EH (cell line): ENCODE measurements at regions not wholly inside any gene's neighbourhood (a gene's known extent, or its start where the extent isn't known, plus 50 kb on each side); places are given as distances from the start of the nearest gene placed in this dataset.
A peak's percentile ranks its signal among the peaks of the same experiment; 100 is the strongest.

ENCODE experiments used
- DNase-seq: peaks from one replicate; pipeline ENCODE4 v3.0.0-alpha.2; 2015; ENCODE audit warnings: low read depth

GRCh38 chrX:52425775-52426174, 57.0 kb downstream of the XAGE2 start:
- peak; percentile 72 for DNase-seq

DNA sequence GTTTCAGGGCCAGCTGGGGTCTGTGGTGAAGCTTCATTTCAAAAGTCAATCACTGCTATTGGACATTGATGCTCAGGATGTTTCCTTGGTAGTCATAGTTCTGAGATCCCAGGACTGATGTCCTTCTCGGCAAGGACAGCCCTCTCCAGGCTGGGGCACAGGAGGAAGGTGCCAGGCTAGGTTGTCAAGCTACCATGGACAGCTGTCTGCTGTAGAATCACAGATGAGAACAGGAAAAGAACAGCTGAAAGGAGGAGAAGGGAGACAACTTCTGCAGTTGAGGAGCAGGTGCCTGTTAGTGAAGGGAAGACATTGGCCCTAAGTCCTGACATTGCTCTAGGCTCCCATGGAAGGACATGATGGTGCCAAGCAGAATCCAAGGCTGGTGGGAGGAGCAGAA, 58.0 kb downstream of the XAGE2 start:
- no peak for DNase-seq

GRCh38 chrX:52437212-52437611, 58.4 kb upstream of the XAGE1A start:
- DNase-seq: peak; percentile 35
